GM19468 (cell line): ENCODE measurements at regions not wholly inside any gene's neighbourhood (a gene's known extent, or its start where the extent isn't known, plus 50 kb on each side); places are given as distances from the start of the nearest gene placed in this dataset.
"Not testable (repeated sequence)": the region's sequence is repeated elsewhere in the genome, so short reads cannot be mapped to it uniquely, and the experiment has no call there.

ENCODE experiments used
- ATAC-seq: cut with Tn5 transposase; IDR thresholded peaks from one replicate; pipeline ENCODE4 v1.9.1; 2021; ENCODE audit warnings: mild to moderate bottlenecking, moderate library complexity, moderate number of reproducible peaks; ENCODE audit not compliant: unreplicated experiment; ENCODE audit errors: extremely low read depth

- ATAC-seq, result no peak
Measured at GRCh38 chr6:103313432-103313831, 1546.3 kb downstream of the HACE1 start.

- not testable (repeated sequence) for ATAC-seq
Measured at GRCh38 chr6:103294376-103294775, 1565.3 kb downstream of the HACE1 start.

GRCh38 chr6:103284835-103285234, 1574.9 kb downstream of the HACE1 start:
- ATAC-seq, result no peak

- ATAC-seq, result no peak
Measured at GRCh38 chr6:103280417-103280816, 1579.3 kb downstream of the HACE1 start.

- no peak for ATAC-seq
Measured at GRCh38 chr6:103277936-103278335, 1581.8 kb downstream of the HACE1 start.

- ATAC-seq, result no peak
Measured at GRCh38 chr6:103273048-103273447, 1586.7 kb downstream of the HACE1 start.

GRCh38 chr6:103269581-103269980, 1590.1 kb downstream of the HACE1 start:
- no peak for ATAC-seq

- no peak for ATAC-seq
Measured at GRCh38 chr6:103268335-103268734, 1591.4 kb downstream of the HACE1 start.

- no peak for ATAC-seq
Measured at GRCh38 chr6:103264020-103264419, 1595.7 kb downstream of the HACE1 start.

- ATAC-seq, result no peak
Measured at GRCh38 chr6:103255132-103255531, 1604.6 kb downstream of the HACE1 start.

GRCh38 chr6:103236923-103237322, 1622.8 kb downstream of the HACE1 start:
- no peak for ATAC-seq

- no peak for ATAC-seq
Measured at GRCh38 chr6:103231181-103231580, 1628.5 kb downstream of the HACE1 start.

- ATAC-seq, result no peak
Measured at GRCh38 chr6:103215847-103216246, 1643.9 kb downstream of the HACE1 start.

- no peak for ATAC-seq
Measured at GRCh38 chr6:103210686-103211085, 1649.0 kb downstream of the HACE1 start.

GRCh38 chr6:103198386-103198785, 1661.3 kb downstream of the HACE1 start:
- ATAC-seq, result no peak

- ATAC-seq, result no peak
Measured at GRCh38 chr6:103193413-103193812, 1666.3 kb downstream of the HACE1 start.

GRCh38 chr6:103191391-103192093, 1668.2 kb downstream of the HACE1 start:
- ATAC-seq, result no peak

GRCh38 chr6:103184776-103185175, 1674.9 kb downstream of the HACE1 start:
- no peak for ATAC-seq

GRCh38 chr6:103183831-103184411, 1675.8 kb downstream of the HACE1 start:
- ATAC-seq, result no peak

- ATAC-seq, result no peak
Measured at GRCh38 chr6:103178193-103178592, 1681.5 kb downstream of the HACE1 start.

- no peak for ATAC-seq
Measured at GRCh38 chr6:103177791-103178190, 1681.9 kb downstream of the HACE1 start.

GRCh38 chr6:103175056-103175455, 1684.7 kb downstream of the HACE1 start:
- no peak for ATAC-seq
